ENCODE measurements at regions not wholly inside any gene's neighbourhood (a gene's known extent, or its start where the extent isn't known, plus 50 kb on each side); places are given as distances from the start of the nearest gene placed in this dataset.

DNA sequence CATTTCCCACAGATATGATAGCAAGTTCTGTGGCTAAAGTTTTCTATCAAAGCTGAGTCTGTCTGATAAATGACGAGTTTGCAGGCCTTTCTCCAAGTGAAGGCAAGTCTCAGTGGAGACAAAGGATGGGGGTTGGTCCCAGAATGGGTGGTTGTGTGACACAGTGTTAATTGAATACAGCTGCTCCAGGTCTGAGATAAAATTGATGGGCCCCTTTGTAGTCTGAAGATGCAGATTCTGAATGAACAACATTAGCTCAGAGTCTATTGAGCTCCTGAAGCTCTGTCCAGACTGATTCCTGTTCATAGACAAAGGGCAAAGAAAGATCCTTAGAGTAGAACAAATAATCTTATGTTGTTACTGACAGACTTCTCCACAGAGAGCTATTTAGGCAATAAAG is 296.9 kb upstream of the CYRIA start:
- intact Hi-C loops (cut with DNase I), result no loop called here
- ATAC-seq, result no peak

DNA sequence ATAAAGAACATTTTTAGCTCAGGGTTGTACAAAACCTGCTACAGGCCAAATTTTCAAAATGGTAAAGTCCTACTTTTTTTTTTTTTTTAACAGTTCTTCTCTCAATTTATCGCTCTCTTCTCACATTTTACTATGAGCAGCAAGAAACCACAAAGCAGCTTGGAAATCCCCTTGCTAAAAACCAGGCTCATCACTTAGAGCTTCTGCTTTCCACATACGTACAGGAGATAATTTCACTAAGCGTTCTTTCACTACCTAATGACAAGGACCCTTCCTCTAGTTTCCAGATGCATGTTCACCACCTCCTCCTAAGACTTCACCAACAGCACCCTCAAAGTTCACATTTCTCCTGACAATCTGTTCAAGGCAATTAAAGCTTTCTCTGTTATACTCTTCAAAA is 294.9 kb upstream of the CYRIA start:
- no peak overlapping the region for H3K27ac ChIP-seq
- H3K27me3 ChIP-seq, result no peaks in the 10 kb centered on the region
- H3K36me3 ChIP-seq, result no peaks in the 10 kb centered on the region

More for the DNA sequence above, 296.9 kb upstream of the CYRIA start:
- H3K4me1 ChIP-seq, result no peaks in the 10 kb centered on the region
- TF ChIP-seq, protein P1, sequence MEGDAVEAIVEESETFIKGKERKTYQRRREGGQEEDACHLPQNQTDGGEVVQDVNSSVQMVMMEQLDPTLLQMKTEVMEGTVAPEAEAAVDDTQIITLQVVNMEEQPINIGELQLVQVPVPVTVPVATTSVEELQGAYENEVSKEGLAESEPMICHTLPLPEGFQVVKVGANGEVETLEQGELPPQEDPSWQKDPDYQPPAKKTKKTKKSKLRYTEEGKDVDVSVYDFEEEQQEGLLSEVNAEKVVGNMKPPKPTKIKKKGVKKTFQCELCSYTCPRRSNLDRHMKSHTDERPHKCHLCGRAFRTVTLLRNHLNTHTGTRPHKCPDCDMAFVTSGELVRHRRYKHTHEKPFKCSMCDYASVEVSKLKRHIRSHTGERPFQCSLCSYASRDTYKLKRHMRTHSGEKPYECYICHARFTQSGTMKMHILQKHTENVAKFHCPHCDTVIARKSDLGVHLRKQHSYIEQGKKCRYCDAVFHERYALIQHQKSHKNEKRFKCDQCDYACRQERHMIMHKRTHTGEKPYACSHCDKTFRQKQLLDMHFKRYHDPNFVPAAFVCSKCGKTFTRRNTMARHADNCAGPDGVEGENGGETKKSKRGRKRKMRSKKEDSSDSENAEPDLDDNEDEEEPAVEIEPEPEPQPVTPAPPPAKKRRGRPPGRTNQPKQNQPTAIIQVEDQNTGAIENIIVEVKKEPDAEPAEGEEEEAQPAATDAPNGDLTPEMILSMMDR (IDR thresholded peaks at IDR 0.05), result no peak
- no peaks in the 10 kb centered on the region for H3K9me3 ChIP-seq
- H3K36me3 ChIP-seq, result no peaks in the 10 kb centered on the region
- H3K4me3 ChIP-seq, result no peak overlapping the region
- no peaks in the 10 kb centered on the region for H3K27me3 ChIP-seq
- no peak for DNase-seq
- H3K27ac ChIP-seq, result no peak overlapping the region

DNA sequence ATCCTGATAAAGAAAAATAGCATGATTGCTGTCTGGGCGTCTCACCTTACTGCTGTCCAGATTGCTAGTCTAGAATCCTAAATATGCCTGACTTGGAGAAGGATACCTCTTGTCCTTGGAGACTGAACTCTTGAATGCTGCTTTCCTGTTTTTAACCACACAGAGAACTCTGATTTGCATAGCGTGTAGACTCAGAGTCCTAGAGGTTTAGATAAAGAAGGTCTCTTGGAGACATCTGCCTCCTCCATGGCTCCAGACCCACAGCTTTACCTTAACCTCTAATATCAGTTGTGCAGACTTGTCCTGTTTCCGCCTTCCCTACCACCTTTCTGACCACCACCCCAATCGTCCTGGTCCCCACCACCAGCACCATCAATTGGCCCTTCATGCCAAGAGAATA is 292.6 kb upstream of the CYRIA start:
- H3K36me3 ChIP-seq, result no peaks in the 10 kb centered on the region
- no peaks in the 10 kb centered on the region for H3K4me1 ChIP-seq
- no peaks in the 10 kb centered on the region for H3K9me3 ChIP-seq
- TF ChIP-seq, protein P1 (IDR thresholded peaks at IDR 0.05), result no peak
- H3K27ac ChIP-seq, result no peak overlapping the region
- no peak overlapping the region for H3K4me3 ChIP-seq
- no peak for DNase-seq
- ATAC-seq, result no peak
- intact Hi-C loops (cut with DNase I), result no loop called here
- no peaks in the 10 kb centered on the region for H3K27me3 ChIP-seq

More for the DNA sequence above, 294.9 kb upstream of the CYRIA start:
- TF ChIP-seq, protein P1 (IDR thresholded peaks at IDR 0.05), result no peak
- intact Hi-C loops (cut with DNase I), result no loop called here
- DNase-seq, result no peak
- Histone ChIP-seq H3K9me3 (no peaks in the 10 kb centered on the region), H3K4me3 (no peak overlapping the region), H3K4me1 (no peaks in the 10 kb centered on the region)
- ATAC-seq, result no peak

DNA sequence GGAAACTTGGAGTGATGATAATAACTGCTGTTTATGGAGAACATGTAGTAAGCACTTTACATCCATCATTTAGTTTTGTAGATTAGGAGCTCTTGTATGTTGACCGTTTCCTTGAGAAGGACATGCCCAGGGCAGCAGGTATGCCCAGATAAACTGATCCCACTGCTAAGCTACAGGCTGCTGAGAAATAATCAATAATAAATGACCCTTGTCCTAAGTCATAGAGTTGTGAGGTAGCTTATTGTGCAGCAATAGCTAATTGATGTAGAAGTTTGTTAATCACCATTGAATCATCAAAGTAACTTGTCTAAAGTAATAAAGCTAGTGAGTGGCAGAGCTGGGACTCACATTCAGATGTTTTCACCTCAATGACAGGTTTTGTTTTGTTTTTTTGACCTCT is 287.2 kb upstream of the CYRIA start:
- H3K4me3 ChIP-seq, result no peak overlapping the region
- no peaks in the 10 kb centered on the region for H3K36me3 ChIP-seq
- DNase-seq, result no peak
- H3K4me1 ChIP-seq, result no peaks in the 10 kb centered on the region
- no peak for ATAC-seq
- TF ChIP-seq, protein P1 (IDR thresholded peaks at IDR 0.05), result no peak
- H3K27ac ChIP-seq, result no peak overlapping the region
- no peaks in the 10 kb centered on the region for H3K27me3 ChIP-seq
- intact Hi-C loops (cut with DNase I), result no loop called here
- no peaks in the 10 kb centered on the region for H3K9me3 ChIP-seq

DNA sequence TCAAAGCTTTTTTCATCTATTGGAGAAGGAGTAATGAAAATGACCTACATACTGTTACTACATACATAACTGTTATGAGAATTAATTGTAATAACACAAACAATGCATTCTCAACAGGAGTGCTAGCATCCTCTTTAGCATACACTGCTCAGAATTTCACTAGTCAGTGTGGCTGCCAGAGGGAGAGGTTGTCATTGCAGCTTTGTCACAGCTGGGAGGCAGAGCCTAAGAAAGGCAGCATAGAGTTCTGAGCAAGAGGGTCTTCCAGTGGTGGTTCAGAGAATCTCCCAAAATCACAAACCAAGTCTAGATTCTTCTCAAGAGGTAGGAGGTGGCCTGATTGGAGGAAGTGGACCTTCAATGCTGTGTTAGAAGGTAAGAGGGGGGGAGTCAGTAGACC is 286.7 kb upstream of the CYRIA start:
- Histone ChIP-seq H3K9me3 (no peaks in the 10 kb centered on the region), H3K27me3 (no peaks in the 10 kb centered on the region), H3K27ac (no peak overlapping the region), H3K4me1 (no peaks in the 10 kb centered on the region), H3K4me3 (no peak overlapping the region), H3K36me3 (no peaks in the 10 kb centered on the region)
- TF ChIP-seq, protein P1 (IDR thresholded peaks at IDR 0.05), result no peak
- intact Hi-C loops (cut with DNase I), result no loop called here
- no peak for DNase-seq
- no peak for ATAC-seq

Data from left lung (tissue), 4 donors.